BLaER1 treated with 17β-estradiol and CSF1 and Interleukin-3, amounts not matched to agents 10 nM and 100 nM (cell line): ENCODE measurements at regions not wholly inside any gene's neighbourhood (a gene's known extent, or its start where the extent isn't known, plus 50 kb on each side); places are given as distances from the start of the nearest gene placed in this dataset.
A peak's percentile ranks its signal among the peaks of the same experiment; 100 is the strongest.
"Not testable (repeated sequence)": the region's sequence is repeated elsewhere in the genome, so short reads cannot be mapped to it uniquely, and the experiment has no call there.

ENCODE experiments used
- H3K27ac ChIP-seq, 11 experiments: shearing (Covaris generic); formaldehyde crosslinking; 2 replicates each; pipeline ENCODE4 v1.8.1; 2022
- H3K27me3 ChIP-seq, 11 experiments: shearing (Covaris generic); formaldehyde crosslinking; 2 replicates each; pipeline ENCODE4 v1.8.1; 2022
- H3K36me3 ChIP-seq, 11 experiments: shearing (Covaris generic); formaldehyde crosslinking; 2 replicates each; pipeline ENCODE4 v1.8.1; 2022
- H3K4me1 ChIP-seq, 10 experiments: shearing (Covaris generic); formaldehyde crosslinking; 2 replicates each; pipeline ENCODE4 v1.8.1; 2022
- H3K4me2 ChIP-seq, 11 experiments: shearing (Covaris generic); formaldehyde crosslinking; 2 replicates each; pipeline ENCODE4 v1.8.1; 2022
- H3K4me3 ChIP-seq, 10 experiments: shearing (Covaris generic); formaldehyde crosslinking; 2 replicates each; pipeline ENCODE4 v1.8.1; 2022
- H3K9ac ChIP-seq, 11 experiments: shearing (Covaris generic); formaldehyde crosslinking; 2 replicates each; pipeline ENCODE4 v1.8.1; 2022
- H3K9me3 ChIP-seq, 11 experiments: shearing (Covaris generic); formaldehyde crosslinking; replicated peaks in 1 of 11; 2 replicates each; pipeline ENCODE4 v1.8.1; 2022
- H4K20me1 ChIP-seq, 11 experiments: shearing (Covaris generic); formaldehyde crosslinking; 2 replicates each; pipeline ENCODE4 v1.8.1; 2022
- Cebpa-rat ChIP-seq, 11 experiments: shearing (Covaris generic); IDR thresholded peaks; 2 replicates each; pipeline ENCODE4 v1.8.1; 2022

DNA sequence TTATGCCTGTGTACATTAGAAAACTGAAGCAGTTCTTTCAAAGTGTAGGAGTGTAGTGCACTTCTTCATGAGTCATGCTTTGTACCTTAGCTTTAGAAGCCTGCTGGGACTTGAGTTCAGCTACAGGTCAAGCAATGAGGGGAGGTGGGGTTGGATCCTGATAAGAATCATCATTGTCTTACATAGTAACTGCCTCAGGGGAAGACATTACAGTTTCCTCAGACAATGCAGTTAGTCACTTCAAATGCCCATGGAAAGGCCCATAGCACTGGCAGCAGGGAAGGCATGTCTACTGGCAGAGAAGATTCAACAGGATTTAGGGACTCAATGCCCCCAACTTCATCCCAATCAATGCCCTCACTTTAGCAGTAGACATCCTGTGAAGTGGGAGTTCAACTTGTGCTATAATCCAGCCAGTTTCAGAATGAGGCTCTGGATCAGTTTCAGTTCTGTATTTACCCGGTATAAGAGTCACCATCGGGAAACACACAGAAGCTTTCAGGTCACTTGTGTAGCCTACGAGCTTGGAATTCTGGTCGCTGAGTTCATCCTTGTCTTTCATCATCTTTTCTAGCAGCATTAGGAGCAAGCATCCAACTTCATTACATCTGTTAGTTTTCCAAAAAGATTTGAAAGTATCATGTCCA lies 1216.5 kb downstream of the RAPGEF2 start:
- no peaks in the 10 kb centered on the region for H3K9me3 ChIP-seq
- no peaks in the 10 kb centered on the region for H3K4me1 ChIP-seq
- no peak overlapping the region for H3K4me3 ChIP-seq
- H3K4me2 ChIP-seq: no peak overlapping the region
- no peaks in the 10 kb centered on the region for H3K36me3 ChIP-seq
- no peaks in the 10 kb centered on the region for H3K27me3 ChIP-seq
- no peak overlapping the region for H3K27ac ChIP-seq
- no peak overlapping the region for H3K9ac ChIP-seq
- H4K20me1 ChIP-seq: no peaks in the 10 kb centered on the region
- no peak for TF ChIP-seq Cebpa-rat (IDR thresholded peaks at IDR 0.05)

DNA sequence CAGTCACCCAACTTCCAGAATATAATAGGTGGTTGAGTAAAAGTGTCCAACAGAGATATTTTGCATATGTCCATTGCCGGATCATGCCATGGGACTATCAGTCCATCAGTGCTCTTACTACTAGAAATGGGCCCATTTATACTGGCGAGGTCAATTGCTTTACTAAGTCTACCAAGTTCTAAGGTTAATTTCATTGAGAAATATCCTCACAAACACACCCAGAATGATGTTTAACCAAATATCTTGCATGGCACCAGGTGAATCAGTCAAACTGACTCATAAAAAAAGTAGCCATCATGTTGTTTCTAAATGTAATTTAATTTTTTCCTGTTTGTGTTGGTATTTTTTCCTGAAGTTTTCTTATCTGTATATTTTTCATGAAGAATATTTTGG lies 1217.0 kb downstream of the RAPGEF2 start:
- no peak overlapping the region for H3K4me3 ChIP-seq
- no peaks in the 10 kb centered on the region for H3K36me3 ChIP-seq
- H3K4me2 ChIP-seq: no peak overlapping the region
- H3K4me1 ChIP-seq: no peaks in the 10 kb centered on the region
- no peaks in the 10 kb centered on the region for H3K9me3 ChIP-seq
- H4K20me1 ChIP-seq: no peaks in the 10 kb centered on the region
- H3K27me3 ChIP-seq: no peaks in the 10 kb centered on the region
- H3K9ac ChIP-seq: no peak overlapping the region
- TF ChIP-seq Cebpa-rat (IDR thresholded peaks at IDR 0.05): no peak
- no peak overlapping the region for H3K27ac ChIP-seq

DNA sequence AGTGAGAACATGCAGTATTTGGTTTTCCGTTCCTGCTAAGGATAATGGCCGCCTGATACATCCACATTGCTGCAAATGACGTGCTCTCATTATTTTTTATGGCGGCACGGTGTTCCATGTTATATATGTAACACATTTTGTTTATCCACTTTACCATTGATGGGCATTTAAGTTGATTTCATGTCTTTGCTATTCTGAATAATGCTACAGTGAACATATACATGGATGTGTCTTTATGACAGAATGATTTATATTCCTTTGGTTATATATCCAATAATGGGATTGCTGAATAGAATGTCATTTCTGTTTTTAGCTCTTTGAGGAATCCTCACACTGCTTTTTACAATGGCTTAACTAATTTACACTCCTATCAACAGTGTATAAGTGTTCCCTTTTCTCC lies 1223.2 kb downstream of the RAPGEF2 start:
- Histone ChIP-seq H4K20me1 (no peaks in the 10 kb centered on the region), H3K4me3 (no peak overlapping the region), H3K9me3 (0 out of 22 replicates have a peak, but pooled peaks cover 0 to 2% (median 0%) of the 10 kb centered on the region in 11 experiments), H3K36me3 (no peaks in the 10 kb centered on the region), H3K27me3 (no peaks in the 10 kb centered on the region), H3K27ac (no peak overlapping the region), H3K4me2 (no peak overlapping the region), H3K4me1 (no peaks in the 10 kb centered on the region), H3K9ac (no peak overlapping the region)
- TF ChIP-seq Cebpa-rat (IDR thresholded peaks at IDR 0.05): no peak

DNA sequence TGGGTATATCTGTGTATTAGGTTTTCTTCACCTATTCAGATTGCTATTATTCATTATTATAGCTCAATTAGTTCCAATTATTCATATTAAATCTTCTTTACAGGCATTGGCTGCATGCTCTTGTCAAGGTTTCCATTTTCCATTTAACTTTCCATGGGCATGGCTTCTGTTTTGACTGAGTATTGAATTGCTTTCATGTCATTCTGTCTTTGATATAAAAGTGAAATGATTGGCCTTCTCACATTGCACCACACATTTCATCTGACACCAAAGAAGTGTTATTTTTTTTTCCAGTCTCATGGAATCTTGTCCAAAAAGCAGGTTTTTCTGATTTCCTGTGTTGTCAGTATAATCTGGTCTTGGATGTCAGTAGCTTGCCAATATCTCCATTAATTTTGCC lies 1244.3 kb downstream of the RAPGEF2 start:
- Histone ChIP-seq H3K27ac (no peak overlapping the region), H3K27me3 (no peaks in the 10 kb centered on the region), H3K9me3 (no peaks in the 10 kb centered on the region), H4K20me1 (no peaks in the 10 kb centered on the region), H3K36me3 (no peaks in the 10 kb centered on the region), H3K4me3 (no peak overlapping the region), H3K4me2 (no peak overlapping the region), H3K9ac (no peak overlapping the region), H3K4me1 (no peaks in the 10 kb centered on the region)
- no peak for TF ChIP-seq Cebpa-rat (IDR thresholded peaks at IDR 0.05)

DNA sequence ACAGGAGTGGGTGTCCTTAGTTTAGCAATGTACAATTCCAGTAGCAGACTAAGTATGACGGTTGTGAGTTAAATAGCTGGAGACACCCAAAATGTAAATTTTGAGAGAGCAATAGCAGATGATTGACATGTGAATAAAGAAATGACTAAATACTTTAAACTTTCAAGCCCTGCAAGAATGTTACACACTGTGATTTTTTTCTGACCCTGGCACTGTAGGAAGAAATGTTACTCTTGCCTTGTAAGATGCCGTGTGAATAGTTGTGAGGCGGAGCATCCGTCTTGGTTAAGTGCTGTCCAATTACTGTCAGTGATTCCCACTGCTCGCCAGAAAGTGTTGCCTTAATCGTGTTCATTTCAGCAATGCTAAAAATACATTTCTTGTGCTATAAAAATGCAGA lies 1248.1 kb downstream of the RAPGEF2 start:
- no peak for TF ChIP-seq Cebpa-rat (IDR thresholded peaks at IDR 0.05)
- Histone ChIP-seq H3K4me3 (no peak overlapping the region), H3K4me1 (peaks cover 0 to 15% (median 10%) of the 10 kb centered on the region in 10 experiments; a peak in 12 of 20 replicates), H3K9ac (no peak overlapping the region), H4K20me1 (no peaks in the 10 kb centered on the region), H3K9me3 (no peaks in the 10 kb centered on the region), H3K36me3 (no peaks in the 10 kb centered on the region), H3K27ac (no peak overlapping the region), H3K4me2 (no peak overlapping the region), H3K27me3 (no peaks in the 10 kb centered on the region)

DNA sequence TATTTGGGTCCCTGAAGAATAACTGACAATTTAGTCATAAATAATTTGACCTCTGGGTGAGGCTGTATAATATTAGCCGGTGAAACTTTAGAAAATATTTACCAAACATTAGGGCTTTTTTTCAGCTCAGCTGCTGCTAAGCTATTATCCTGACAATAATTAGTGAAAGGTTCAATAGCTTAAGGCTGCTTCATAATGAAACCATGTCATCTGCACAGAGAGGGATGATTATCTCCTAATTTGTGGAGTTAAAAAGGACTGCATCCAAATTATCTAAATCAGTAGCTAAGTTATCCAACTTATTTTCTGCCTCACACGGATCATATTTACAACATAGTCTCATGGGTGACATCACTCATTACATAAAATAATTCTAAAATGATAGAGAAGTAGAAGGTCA lies 1249.8 kb downstream of the RAPGEF2 start:
- Histone ChIP-seq H3K36me3 (no peaks in the 10 kb centered on the region), H3K9me3 (no peaks in the 10 kb centered on the region), H3K9ac (no peak overlapping the region), H3K27ac (no peak overlapping the region), H4K20me1 (no peaks in the 10 kb centered on the region), H3K27me3 (no peaks in the 10 kb centered on the region), H3K4me1 (peaks cover 0 to 15% (median 10%) of the 10 kb centered on the region in 10 experiments; a peak in 12 of 20 replicates), H3K4me3 (no peak overlapping the region), H3K4me2 (0 out of 22 replicates have a peak overlapping the region, but pooled peaks of 1 of the 11 experiments have one; percentile 35)
- no peak for TF ChIP-seq Cebpa-rat (IDR thresholded peaks at IDR 0.05)

DNA sequence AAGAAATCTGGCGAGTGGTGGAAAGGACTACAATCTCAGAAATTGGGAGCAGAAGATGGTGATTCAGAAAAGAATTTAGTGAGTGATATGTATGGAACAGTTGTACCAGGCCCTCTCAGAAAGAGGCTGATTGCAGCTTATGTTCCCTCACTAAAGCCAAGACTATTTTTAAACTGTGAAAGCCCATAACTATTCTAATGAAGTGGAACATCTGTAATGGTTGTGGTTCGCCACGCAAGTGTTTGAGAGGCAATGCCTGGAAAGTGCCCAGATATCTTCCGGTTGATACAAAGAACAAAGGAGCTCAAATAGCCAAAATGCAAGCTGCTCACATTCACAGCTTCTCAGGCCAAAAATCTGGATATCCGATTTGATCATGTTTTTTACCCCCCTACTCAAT lies 1250.7 kb downstream of the RAPGEF2 start:
- H3K4me2 ChIP-seq: peak overlapping the region in 8 of 11 experiments; percentile 3 to 60 (median 26); a peak in 12 of 22 replicates
- no peak for TF ChIP-seq Cebpa-rat (IDR thresholded peaks at IDR 0.05)
- no peaks in the 10 kb centered on the region for H3K36me3 ChIP-seq
- no peaks in the 10 kb centered on the region for H4K20me1 ChIP-seq
- H3K27me3 ChIP-seq: no peaks in the 10 kb centered on the region
- H3K9me3 ChIP-seq: no peaks in the 10 kb centered on the region
- no peak overlapping the region for H3K4me3 ChIP-seq
- H3K27ac ChIP-seq: no peak overlapping the region
- H3K9ac ChIP-seq: no peak overlapping the region
- H3K4me1 ChIP-seq: peaks cover 0 to 15% (median 10%) of the 10 kb centered on the region in 10 experiments; a peak in 12 of 20 replicates

DNA sequence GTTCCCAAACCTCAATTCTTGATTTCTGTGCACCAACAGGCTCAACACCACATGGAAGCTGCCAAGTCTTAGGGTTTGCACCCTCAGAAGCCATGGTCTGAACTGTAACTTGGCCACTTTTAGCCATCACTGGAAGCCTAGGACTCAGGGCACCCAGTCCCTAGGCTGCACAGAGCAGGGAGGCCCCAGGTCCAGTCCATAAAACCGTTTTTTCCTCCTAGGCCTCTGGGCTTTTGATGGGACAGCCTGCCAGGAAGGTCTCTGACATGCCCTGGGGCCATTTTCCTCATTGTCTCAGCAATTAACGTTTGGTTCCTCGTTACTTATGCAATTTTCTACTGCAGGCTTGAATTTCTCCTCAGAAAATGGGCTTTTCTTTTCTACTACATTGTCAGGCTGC lies 1259.6 kb downstream of the RAPGEF2 start:
- Histone ChIP-seq H4K20me1 (no peaks in the 10 kb centered on the region), H3K27ac (no peak overlapping the region), H3K4me1 (no peaks in the 10 kb centered on the region), H3K9me3 (peaks cover 13 to 22% (median 17%) of the 10 kb centered on the region in 11 experiments), H3K36me3 (no peaks in the 10 kb centered on the region), H3K27me3 (no peaks in the 10 kb centered on the region), H3K9ac (no peak overlapping the region), H3K4me2 (no peak overlapping the region), H3K4me3 (no peak overlapping the region)
- no peak for TF ChIP-seq Cebpa-rat (IDR thresholded peaks at IDR 0.05)

DNA sequence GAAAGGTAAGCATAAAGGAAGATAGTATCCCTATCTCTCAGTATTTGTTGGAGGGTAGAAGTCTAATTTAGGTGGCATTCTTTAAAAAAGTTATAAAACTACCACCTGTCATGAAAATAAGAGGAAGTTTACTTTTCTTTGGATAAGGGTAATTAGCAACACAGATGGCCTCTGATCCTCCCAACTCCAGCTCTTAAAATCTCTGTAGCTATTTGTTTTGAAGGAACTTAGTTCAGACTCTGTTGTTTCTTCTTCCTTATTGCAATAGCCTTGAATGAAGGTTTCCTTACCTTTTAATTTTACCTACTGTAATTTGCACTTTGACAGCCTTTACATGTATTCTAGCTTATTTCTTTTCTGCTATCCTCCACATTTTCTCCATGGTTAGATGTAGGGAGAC lies 1261.3 kb downstream of the RAPGEF2 start:
- H3K9ac ChIP-seq: no peak overlapping the region

DNA sequence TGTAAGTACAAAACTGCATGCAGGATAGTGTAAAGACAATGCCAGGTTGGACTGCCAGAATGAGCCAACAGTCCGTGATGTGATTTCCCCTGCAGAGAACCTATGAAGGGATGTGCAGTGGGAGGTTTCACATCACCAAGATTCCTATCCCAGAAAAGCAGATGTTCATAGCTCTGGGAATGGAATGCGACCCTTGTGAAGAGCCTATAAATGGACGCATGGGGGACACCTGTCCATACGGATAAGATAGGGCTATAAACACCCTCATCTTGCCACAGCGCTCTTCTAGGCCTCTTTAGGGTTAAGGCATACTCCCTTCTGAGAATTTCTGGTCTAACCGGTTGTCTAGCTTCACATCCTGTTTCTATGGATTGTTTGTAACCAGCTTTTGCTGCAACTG lies 1261.8 kb downstream of the RAPGEF2 start:
- H4K20me1 ChIP-seq, H3K4me3 ChIP-seq, H3K9ac ChIP-seq, H3K4me1 ChIP-seq, H3K36me3 ChIP-seq, H3K27me3 ChIP-seq, H3K4me2 ChIP-seq, H3K27ac ChIP-seq: not testable (repeated sequence)
- peaks cover 13 to 22% (median 17%) of the 10 kb centered on the region in 11 experiments for H3K9me3 ChIP-seq

More for the DNA sequence above, 1261.3 kb downstream of the RAPGEF2 start:
- Histone ChIP-seq H3K4me2 (no peak overlapping the region), H3K4me1 (no peaks in the 10 kb centered on the region), H3K27ac (no peak overlapping the region), H3K36me3 (no peaks in the 10 kb centered on the region), H3K4me3 (no peak overlapping the region), H4K20me1 (no peaks in the 10 kb centered on the region), H3K27me3 (no peaks in the 10 kb centered on the region), H3K9me3 (peaks cover 13 to 22% (median 17%) of the 10 kb centered on the region in 11 experiments)
- no peak for TF ChIP-seq Cebpa-rat (IDR thresholded peaks at IDR 0.05)

DNA sequence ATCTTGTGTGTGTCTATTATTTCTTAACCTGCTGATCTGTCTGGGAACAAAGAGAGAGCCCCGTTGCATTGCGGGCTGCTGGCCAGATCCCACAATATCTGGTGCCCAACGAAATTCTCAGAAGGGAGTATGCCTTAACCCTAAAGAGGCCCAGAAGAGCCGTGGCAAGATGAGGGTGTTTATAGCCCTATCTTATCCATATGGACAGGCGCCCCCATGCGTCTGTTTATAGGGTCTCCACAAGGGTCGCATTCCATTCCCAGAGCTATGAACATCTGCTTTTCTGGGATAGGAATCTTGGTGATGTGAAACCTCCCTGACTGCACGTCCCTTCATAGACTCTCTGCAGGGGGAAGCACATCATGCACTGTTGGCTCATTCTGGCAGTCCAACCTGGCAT lies 1262.5 kb downstream of the RAPGEF2 start:
- H4K20me1 ChIP-seq, H3K4me3 ChIP-seq, H3K9ac ChIP-seq, H3K4me1 ChIP-seq, H3K27ac ChIP-seq, H3K4me2 ChIP-seq, H3K27me3 ChIP-seq, H3K36me3 ChIP-seq: not testable (repeated sequence)
- peaks cover 13 to 22% (median 17%) of the 10 kb centered on the region in 11 experiments for H3K9me3 ChIP-seq
